Large intestine (tissue), 3 donors: ENCODE measurements at regions not wholly inside any gene's neighbourhood (a gene's known extent, or its start where the extent isn't known, plus 50 kb on each side); places are given as distances from the start of the nearest gene placed in this dataset.

Source experiments
- DNase-seq, 2 donors: peaks; one replicate each; pipeline versions ENCODE4 v3.0.0 to v3.0.0-alpha.2; 2013
- H3K27ac ChIP-seq: one replicate; pipeline ENCODE4 v1.5.1; 2013; ENCODE audit warnings: low read length
- H3K27me3 ChIP-seq: 2 replicates; pipeline ENCODE4 v1.6.1; 2013; ENCODE audit warnings: low read length; ENCODE audit not compliant: control insufficient read depth, insufficient read depth
- H3K36me3 ChIP-seq: 2 replicates; pipeline ENCODE4 v1.6.1; 2013; ENCODE audit warnings: low read length; ENCODE audit not compliant: control insufficient read depth, insufficient read depth
- H3K4me1 ChIP-seq: one replicate; pipeline ENCODE4 v1.6.1; 2013; ENCODE audit warnings: low read length; ENCODE audit not compliant: control insufficient read depth, insufficient read depth
- H3K4me3 ChIP-seq: one replicate; pipeline ENCODE4 v1.5.1; 2013; ENCODE audit warnings: low read length
- H3K9me3 ChIP-seq: one replicate; pipeline ENCODE4 v1.6.1; 2013; ENCODE audit warnings: mild to moderate bottlenecking, low read depth, low read length, moderate library complexity; ENCODE audit not compliant: control insufficient read depth
- WGBS: methylation state at CpG from one replicate; pipeline ENCODE4 v1.1.5; 2013; ENCODE audit warnings: low lambda C conversion rate; ENCODE audit not compliant: insufficient coverage; 5-methylcytosine and 5-hydroxymethylcytosine counted together

DNA sequence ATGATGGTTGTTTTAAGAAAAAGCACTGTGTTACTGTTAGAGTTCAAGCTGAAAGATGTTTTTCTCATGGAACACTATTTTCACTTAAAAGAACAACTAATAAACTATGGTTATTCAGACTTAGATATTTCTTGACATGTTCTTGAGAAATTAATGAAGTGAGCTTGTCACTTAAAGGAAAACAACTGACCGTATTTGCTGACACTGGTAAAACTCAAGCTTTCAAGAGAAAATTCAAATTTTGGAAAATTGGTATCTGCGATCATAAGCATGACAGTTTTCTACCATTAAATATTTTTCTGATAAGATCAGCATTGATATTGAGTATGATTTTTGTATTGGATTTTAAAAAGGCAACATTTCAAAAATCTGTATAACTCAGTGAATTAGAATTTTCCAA, 549.5 kb upstream of the ACTRT1 start:
- Histone ChIP-seq H3K4me3 (no peak overlapping the region), H3K27me3 (no peaks in the 10 kb centered on the region), H3K36me3 (no peaks in the 10 kb centered on the region), H3K9me3 (peaks cover 1% of the 10 kb centered on the region), H3K27ac (no peak overlapping the region), H3K4me1 (no peaks in the 10 kb centered on the region)
- DNase-seq = no peak
- WGBS = no CpG with 5 or more reads among the region's 2 CpGs

DNA sequence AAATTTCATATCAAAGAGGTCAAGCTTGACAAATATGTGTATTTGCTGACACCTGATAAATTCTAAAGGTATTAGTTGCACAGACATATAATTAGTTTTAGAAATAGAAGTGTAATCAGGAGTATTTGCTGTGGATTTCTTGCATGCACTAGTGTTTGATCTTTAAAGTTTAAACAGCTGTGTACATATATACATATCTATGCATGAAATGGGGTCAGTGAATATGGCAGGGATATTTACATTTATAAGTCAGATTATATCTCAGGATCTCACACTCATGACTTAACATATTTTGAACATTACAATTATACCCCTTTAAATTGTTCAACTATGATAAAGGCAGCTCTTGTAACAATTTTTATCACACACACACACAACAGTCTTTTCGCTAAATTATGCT, 547.4 kb upstream of the ACTRT1 start:
- Histone ChIP-seq H3K4me3 (no peak overlapping the region), H3K27me3 (no peaks in the 10 kb centered on the region), H3K4me1 (no peaks in the 10 kb centered on the region), H3K27ac (no peak overlapping the region), H3K9me3 (no peaks in the 10 kb centered on the region), H3K36me3 (no peaks in the 10 kb centered on the region)
- no CpG with 5 or more reads among the region's 1 CpG for WGBS
- no peak for DNase-seq

DNA sequence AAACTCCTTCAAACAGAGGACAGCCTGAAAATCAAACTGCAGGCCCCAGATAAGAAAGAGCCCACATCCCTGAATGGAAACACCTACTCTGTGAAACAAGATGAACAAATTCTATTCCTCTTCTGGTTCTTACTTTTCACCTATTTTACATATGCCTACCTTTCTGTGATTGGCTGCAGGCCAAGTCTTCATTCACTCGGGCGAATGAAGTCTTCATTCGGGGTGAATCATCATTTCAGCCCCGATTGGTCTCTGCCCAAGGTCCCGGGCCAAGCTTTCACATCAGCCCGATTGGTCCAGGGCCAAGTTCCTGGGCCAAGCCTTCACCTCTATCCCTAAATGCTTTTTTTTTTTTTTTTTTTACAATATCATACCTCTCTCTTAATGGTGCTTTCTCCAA, 529.8 kb upstream of the ACTRT1 start:
- WGBS = no CpG with 5 or more reads among the region's 6 CpGs
- H3K27me3 ChIP-seq = no peaks in the 10 kb centered on the region
- no peak overlapping the region for H3K4me3 ChIP-seq
- no peaks in the 10 kb centered on the region for H3K9me3 ChIP-seq
- no peaks in the 10 kb centered on the region for H3K4me1 ChIP-seq
- no peaks in the 10 kb centered on the region for H3K36me3 ChIP-seq
- H3K27ac ChIP-seq = no peak overlapping the region
- no peak for DNase-seq

DNA sequence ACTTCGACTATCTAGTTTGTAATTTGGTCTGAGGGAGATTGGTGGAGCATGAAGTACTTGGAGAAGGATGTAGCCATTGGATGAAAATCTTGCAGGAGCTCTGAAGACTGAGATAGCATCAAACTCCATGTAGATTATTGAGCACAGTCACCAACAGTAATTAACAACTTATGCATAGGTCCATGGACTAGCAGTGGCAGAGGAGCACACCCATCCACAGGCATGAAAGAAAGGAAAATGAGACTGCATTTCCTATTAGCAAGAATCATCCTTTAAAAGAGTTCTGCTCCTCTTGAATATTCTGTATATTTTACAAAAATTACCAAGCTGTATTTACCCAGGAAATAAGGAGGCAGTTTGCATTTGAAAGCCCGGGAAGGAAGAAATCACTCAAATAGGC, 529.4 kb upstream of the ACTRT1 start:
- Histone ChIP-seq H3K36me3 (no peaks in the 10 kb centered on the region), H3K9me3 (no peaks in the 10 kb centered on the region), H3K4me1 (no peaks in the 10 kb centered on the region), H3K27ac (no peak overlapping the region), H3K4me3 (no peak overlapping the region), H3K27me3 (no peaks in the 10 kb centered on the region)
- no peak for DNase-seq
- no CpG with 5 or more reads among the region's 2 CpGs for WGBS

DNA sequence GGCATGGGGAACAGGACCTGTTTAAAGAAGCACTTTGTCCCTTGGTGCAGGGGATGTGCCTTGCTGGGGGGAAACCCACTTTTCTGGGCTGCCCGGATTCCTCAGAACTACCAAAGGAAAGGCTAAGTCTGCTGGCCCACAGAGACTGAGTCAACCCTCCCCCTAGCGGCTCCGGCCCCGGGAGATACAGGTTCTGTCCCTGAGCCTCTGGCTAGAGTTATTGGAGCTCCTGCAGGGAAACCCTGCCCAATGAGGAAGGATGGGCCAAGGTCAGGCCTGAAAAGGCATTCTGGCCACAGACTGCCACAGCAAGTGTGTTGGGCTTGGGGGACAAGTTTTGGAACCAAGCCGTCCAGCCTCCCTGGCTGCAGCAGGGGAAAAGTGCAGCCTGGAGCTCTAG, 490.9 kb upstream of the ACTRT1 start:
- Histone ChIP-seq H3K27me3 (no peaks in the 10 kb centered on the region), H3K4me1 (no peaks in the 10 kb centered on the region), H3K9me3 (no peaks in the 10 kb centered on the region), H3K36me3 (no peaks in the 10 kb centered on the region), H3K4me3 (no peak overlapping the region), H3K27ac (no peak overlapping the region)
- DNase-seq = no peak
- no CpG with 5 or more reads among the region's 5 CpGs for WGBS

DNA sequence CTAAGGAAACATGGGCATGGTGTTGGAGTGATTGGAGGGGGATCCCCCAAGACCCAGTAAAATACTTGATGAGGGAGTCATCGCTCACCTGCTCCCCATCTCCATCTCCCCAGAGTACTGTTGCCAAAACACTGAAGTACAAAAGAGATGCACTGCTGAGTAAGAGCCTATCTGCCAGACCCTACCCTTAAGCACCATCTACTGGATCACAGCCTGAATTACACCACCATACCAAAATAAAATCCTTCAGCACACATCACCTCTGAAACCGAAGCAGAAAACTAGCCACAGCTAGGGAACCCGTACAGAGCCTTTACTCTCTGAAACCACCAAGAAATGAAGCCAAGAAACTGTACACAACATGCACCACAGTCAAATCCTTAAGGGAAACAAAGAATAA, 466.3 kb upstream of the ACTRT1 start:
- no peaks in the 10 kb centered on the region for H3K9me3 ChIP-seq
- WGBS = no CpG with 5 or more reads among the region's 3 CpGs
- H3K4me3 ChIP-seq = no peak overlapping the region
- DNase-seq = no peak
- no peaks in the 10 kb centered on the region for H3K27me3 ChIP-seq
- H3K36me3 ChIP-seq = no peaks in the 10 kb centered on the region
- H3K27ac ChIP-seq = no peak overlapping the region
- H3K4me1 ChIP-seq = no peaks in the 10 kb centered on the region

DNA sequence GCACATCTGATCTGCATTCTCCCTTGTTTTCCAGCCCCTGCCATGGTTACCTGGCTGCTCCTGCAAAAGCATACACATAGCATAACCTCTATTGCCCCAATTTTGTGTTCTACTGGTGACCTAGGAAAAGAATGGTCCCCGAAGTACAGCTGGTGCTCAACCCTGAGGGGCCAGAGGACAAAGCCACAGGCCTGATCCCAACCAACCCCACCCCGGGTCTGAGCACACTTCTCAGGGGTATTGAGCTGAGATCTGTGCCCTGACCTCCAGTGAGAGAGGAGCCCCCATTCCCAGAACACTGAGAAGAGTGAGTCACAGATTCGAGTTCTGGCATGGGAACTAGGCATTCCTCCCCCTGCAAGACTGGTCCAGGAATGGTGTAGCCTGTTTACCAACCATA, 465.5 kb upstream of the ACTRT1 start:
- no CpG with 5 or more reads among the region's 3 CpGs for WGBS
- H3K4me1 ChIP-seq = no peaks in the 10 kb centered on the region
- no peak overlapping the region for H3K27ac ChIP-seq
- H3K36me3 ChIP-seq = no peaks in the 10 kb centered on the region
- no peaks in the 10 kb centered on the region for H3K27me3 ChIP-seq
- H3K4me3 ChIP-seq = no peak overlapping the region
- H3K9me3 ChIP-seq = no peaks in the 10 kb centered on the region
- DNase-seq = no peak

DNA sequence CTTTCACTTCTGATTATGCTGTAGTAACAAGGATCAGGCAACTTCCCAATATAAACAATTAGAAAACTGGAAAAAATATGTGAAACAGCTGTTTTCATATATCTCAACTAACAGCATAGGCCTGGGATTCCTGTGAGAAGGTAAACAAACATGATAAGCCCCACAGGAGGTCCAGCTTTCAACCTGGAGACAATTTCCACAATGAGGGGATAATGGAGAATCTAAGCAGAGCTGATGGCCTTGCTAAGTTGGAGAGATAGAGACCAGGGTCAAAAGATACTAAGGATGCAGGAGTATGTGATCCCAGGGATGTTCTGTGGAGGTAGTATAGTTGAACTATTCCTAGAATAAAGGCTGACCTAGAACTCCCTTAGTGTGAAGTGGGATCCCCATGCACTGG, 452.3 kb upstream of the ACTRT1 start:
- H3K27ac ChIP-seq = no peak overlapping the region
- H3K27me3 ChIP-seq = no peaks in the 10 kb centered on the region
- H3K36me3 ChIP-seq = no peaks in the 10 kb centered on the region
- no peak for DNase-seq
- no peaks in the 10 kb centered on the region for H3K4me1 ChIP-seq
- H3K9me3 ChIP-seq = no peaks in the 10 kb centered on the region
- H3K4me3 ChIP-seq = no peak overlapping the region

DNA sequence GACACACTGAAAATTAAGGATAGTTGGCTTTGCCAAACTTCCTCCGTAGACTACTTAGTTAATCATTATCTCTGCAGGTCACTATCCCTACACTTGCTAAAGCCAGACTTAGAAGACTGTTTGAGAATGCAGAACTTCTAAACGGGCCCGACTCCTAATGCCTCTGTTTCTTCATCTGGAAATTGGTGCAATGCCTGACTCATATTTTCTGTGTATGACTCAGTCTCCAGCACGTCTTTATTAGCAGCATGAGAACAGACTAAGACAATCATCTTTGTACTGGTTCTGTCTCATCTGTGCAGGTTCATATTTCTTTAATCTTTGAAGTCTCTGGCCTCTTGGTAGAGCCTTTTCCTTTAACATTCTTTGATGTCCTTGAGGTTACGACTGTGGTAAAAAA, 411.9 kb upstream of the ACTRT1 start:
- Histone ChIP-seq H3K27me3 (no peaks in the 10 kb centered on the region), H3K4me1 (no peaks in the 10 kb centered on the region), H3K36me3 (no peaks in the 10 kb centered on the region), H3K9me3 (no peaks in the 10 kb centered on the region), H3K27ac (no peak overlapping the region), H3K4me3 (no peak overlapping the region)
- no peak for DNase-seq
- WGBS = no CpG with 5 or more reads among the region's 5 CpGs

DNA sequence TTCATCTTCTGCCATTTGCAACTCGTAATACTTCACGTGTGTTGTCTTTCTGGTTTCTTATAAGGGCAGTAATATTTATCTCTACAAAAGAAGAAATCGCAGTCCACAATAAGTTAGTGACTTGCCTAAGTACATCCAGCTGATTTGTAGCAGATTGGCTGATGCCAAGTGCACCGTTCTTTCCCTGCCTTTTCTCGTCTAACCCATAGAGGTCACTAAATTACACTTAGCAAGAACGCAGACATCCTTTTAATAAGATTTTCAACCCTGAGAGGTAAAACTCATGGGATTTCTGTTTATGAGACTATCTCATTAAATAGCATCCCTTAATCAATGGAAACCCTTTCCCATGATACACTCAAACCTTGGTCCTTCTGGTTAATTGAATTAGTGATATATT, 408.6 kb upstream of the ACTRT1 start:
- no peak for DNase-seq
- Histone ChIP-seq H3K4me3 (no peak overlapping the region), H3K9me3 (no peaks in the 10 kb centered on the region), H3K4me1 (no peaks in the 10 kb centered on the region), H3K36me3 (no peaks in the 10 kb centered on the region), H3K27ac (no peak overlapping the region), H3K27me3 (no peaks in the 10 kb centered on the region)
- WGBS = no CpG with 5 or more reads among the region's 6 CpGs

DNA sequence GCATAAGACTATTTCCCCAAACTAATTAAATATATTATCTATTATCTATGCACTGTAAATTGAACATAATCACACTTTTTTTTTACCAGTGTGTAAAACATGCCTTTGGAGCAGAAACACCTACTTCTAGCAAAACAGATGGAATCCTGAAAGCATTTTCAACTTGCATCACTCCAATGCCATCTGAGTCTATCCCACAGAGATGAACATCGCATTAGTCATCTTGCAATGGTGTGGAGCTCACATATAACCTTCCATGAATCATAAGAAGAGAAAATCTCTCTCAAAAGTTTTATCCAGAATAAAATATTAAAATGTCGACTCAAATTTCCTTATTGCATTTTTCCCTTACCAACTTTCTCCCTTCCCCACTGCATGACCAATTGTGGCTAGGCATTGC, 406.7 kb upstream of the ACTRT1 start:
- H3K27me3 ChIP-seq = no peaks in the 10 kb centered on the region
- no peaks in the 10 kb centered on the region for H3K4me1 ChIP-seq
- no peaks in the 10 kb centered on the region for H3K9me3 ChIP-seq
- no peak overlapping the region for H3K4me3 ChIP-seq
- H3K27ac ChIP-seq = no peak overlapping the region
- no peaks in the 10 kb centered on the region for H3K36me3 ChIP-seq
- DNase-seq = no peak
- 100% methylated on average over 1 of the region's 2 CpGs for WGBS
